RWPE1 (cell line): ENCODE measurements at regions not wholly inside any gene's neighbourhood (a gene's known extent, or its start where the extent isn't known, plus 50 kb on each side); places are given as distances from the start of the nearest gene placed in this dataset.

Experiments used
- CTCF ChIA-PET: fragments of 350-600 bp; sonication (Branson Sonifier 250); formaldehyde crosslinking; extraction: SDS; loops from one replicate; lab custom pipeline; 2021; lab: Yijun Ruan, JAX
- POLR2A ChIA-PET: fragments of 400-600 bp; formaldehyde crosslinking; extraction: SDS; loops from one replicate; lab custom pipeline; 2020; ENCODE audit warnings: antibody characterized with exemption; ENCODE audit not compliant: low non-redundant PET; lab: Yijun Ruan, JAX
- DNase-seq: peaks from one replicate; pipeline ENCODE4 v3.0.0; 2012; ENCODE audit warnings: low spot score
- H3K27ac ChIP-seq: fragments of 450-650 bp; 2 replicates; pipeline ENCODE4 v1.5.1; 2017
- TF ChIP-seq, protein P1 (sequence below): fragments of 450-650 bp; conservative IDR thresholded peaks from 2 replicates; pipeline ENCODE4 v1.5.1; 2017; ENCODE audit warnings: low read depth, mild to moderate bottlenecking

DNA sequence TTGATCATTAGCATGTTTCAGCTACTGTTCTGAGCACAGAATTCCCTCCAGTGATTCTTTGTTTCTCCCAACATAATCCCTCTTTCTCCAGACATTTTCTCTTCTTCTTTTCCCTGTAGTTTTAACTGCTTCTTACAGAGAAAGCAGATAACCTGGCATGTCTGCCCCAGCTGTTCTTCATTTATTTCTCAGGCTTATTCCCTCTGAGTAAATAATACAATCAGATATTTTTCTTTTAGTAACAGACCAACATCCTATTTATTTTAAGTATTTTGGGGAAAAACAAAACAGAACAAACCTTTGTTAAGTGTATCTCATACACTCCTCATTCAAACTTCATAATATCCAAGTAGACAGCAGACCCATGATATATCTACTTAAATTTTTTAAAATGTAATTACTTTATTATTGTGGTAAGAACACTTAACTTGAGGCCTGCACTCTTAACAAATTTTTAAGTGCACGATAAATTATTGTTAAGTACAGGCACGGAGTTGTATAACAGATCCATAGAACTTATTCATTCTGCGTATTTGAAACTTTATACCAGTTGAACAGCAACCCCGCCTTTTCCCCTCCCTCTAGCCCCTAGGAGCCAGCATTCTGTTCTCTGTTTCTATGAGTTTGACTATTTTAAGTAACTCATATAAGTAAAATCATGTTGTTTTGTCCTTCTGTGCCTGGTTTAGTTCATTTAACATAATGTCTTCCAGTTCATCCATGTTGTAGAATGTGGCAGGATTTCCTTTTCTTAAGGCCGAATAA is 540.0 kb downstream of the LMO7 start:
- CTCF ChIA-PET, result no interaction called here
- no peak overlapping the region for H3K27ac ChIP-seq
- TF ChIP-seq, protein P1, sequence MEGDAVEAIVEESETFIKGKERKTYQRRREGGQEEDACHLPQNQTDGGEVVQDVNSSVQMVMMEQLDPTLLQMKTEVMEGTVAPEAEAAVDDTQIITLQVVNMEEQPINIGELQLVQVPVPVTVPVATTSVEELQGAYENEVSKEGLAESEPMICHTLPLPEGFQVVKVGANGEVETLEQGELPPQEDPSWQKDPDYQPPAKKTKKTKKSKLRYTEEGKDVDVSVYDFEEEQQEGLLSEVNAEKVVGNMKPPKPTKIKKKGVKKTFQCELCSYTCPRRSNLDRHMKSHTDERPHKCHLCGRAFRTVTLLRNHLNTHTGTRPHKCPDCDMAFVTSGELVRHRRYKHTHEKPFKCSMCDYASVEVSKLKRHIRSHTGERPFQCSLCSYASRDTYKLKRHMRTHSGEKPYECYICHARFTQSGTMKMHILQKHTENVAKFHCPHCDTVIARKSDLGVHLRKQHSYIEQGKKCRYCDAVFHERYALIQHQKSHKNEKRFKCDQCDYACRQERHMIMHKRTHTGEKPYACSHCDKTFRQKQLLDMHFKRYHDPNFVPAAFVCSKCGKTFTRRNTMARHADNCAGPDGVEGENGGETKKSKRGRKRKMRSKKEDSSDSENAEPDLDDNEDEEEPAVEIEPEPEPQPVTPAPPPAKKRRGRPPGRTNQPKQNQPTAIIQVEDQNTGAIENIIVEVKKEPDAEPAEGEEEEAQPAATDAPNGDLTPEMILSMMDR, result no peak
- POLR2A ChIA-PET, result no interaction called here
- DNase-seq, result no peak

DNA sequence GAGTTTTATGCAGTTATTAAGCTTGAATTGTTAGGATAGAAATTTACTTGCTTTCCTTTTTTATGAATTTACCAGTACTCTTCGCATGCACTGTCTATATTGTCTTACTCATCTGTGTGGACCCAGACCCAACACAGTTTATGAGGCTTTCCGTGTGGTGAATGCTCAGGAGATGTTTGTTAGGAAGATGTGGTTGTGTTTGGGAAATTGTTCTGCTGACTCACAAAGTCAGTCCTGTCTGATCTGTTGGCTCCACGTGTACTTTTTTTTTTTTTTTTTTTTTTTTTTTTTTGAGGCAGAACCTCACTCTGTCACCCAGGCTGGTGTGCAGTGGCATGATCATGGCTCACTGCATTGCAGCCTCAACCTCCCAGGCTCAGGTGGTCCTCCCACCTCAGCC is 532.5 kb downstream of the LMO7 start:
- ChIA-PET POLR2A (no interaction called here), CTCF (no interaction called here)
- no peak for DNase-seq
- TF ChIP-seq, protein P1, result no peak
- H3K27ac ChIP-seq, result no peak overlapping the region

DNA sequence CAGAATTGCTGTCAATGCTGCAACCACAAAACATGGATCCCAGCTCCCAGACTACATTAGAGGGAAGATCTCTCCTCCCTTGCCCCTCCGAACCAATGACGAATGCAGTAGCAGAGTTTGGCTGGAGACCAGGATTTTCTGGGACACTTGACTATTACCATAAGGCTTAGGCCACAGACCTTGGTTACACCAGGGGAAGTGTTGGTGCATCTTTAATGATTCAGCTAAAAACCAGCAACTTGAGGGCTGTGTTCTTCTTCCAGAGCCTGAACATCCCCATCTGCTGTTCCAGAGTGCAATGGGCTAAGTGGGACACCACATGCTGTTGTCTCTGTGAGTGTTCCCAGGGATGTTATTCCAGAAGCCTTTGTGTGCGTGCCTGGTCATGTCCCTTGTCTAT is 528.2 kb downstream of the LMO7 start:
- ChIA-PET POLR2A (no interaction called here), CTCF (no interaction called here)
- H3K27ac ChIP-seq, result no peak overlapping the region
- TF ChIP-seq, protein P1, result no peak
- DNase-seq, result no peak

DNA sequence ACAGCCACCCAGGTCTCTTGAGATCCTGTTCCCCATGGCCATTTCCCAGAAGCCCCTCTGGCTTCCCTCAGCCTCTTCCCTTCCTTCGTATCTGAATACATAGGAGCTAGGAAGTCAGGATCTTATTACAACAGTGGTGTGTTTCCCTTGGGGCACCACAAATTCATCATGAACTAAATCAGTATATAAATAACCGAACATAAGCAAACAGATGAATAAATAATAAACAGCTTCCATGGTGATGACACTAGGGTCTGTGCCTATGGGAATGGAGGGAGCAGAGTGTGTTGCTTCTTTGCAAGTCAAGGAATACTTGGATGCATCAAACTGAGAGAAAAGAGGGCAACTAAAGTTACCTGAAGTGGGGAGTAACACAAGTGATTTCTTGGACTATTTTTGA is 527.6 kb downstream of the LMO7 start:
- no peak overlapping the region for H3K27ac ChIP-seq
- ChIA-PET CTCF (no interaction called here), POLR2A (no interaction called here)
- TF ChIP-seq, protein P1, result no peak
- DNase-seq, result no peak

DNA sequence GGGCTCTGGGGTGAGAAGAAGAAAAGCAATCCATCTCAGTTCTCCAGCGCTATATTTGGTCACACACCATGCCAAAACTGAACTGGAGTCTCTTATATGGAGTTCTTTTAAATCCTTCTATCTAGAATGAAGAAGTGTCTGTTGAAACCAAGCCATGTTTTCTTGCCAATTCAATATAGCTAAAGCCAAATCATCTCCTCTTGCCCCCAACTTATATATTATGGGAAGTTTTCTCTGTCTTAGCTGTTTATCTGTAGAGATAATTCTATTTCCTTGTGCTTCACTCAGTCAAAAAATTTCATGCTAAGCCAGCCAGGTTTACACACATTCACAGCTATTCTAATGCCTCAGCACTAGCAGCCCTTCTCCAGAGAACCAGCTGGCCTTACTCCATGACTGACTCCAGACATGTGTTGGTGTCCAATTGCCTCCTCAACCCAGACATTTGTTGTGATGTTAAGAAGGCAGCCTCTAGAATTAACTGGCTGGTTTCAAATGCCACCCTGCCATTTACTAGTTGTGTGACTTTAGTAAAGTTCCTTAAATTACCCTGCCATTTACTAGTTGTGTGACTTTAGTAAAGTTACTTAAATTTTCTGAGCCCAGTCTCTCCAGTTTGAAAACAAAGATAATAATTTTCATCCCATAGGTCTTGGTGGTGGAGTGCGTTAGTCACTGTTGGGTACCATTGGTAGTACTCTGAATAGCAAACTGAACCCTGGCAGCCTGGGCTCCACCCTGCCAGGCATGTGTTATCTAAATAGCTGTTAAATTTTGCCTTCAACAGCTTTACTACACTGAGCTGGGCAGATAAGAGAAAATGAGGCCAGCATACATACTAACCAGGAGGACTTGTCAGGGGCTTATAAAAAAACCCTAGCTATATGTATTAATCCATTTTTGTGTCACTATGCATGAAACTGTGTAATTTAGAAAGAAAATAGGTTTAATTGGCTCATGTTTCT is 525.1 kb downstream of the LMO7 start:
- H3K27ac ChIP-seq, result no peak overlapping the region
- no peak for DNase-seq
- ChIA-PET POLR2A (no interaction called here), CTCF (interaction anchor here (0.5 to 0.7 kb wide), 2 partner anchors 108 to 502 kb away, joined by 3 to 4 read pairs; no protein-coding TSS in a partner anchor)
- TF ChIP-seq, protein P1, result no peak

DNA sequence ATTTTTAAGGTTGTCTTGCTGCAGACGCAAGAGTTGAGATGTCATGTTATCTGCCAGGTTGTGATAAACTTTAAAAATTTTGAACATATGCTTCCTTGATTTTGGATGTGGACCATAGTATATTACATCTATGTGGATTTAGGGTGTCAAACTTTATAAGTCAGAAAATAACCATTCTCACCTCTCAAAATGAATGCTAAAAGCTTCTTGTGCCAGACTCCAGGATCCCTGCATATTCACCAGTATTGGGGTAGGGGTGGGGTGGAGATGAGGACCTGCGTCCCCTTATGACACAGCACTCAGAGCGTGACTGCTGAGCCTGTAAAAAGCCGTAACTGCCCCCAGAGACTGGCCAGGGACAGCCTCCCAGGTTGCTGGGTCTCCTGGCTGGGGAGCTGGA is 524.4 kb downstream of the LMO7 start:
- H3K27ac ChIP-seq, result no peak overlapping the region
- ChIA-PET CTCF (interaction anchor here (0.5 kb wide), 1 partner anchor 107 kb away, joined by 4 read pairs; no protein-coding TSS in a partner anchor), POLR2A (no interaction called here)

More for the DNA sequence above, 524.4 kb downstream of the LMO7 start:
- TF ChIP-seq, protein P1, result no peak
- DNase-seq, result no peak
